Activated CD8-positive, alpha-beta T cell treated with anti-CD3 and anti-CD28 coated beads for 36 hours (primary cell): ENCODE measurements at regions not wholly inside any gene's neighbourhood (a gene's known extent, or its start where the extent isn't known, plus 50 kb on each side); places are given as distances from the start of the nearest gene placed in this dataset.
"Not testable (repeated sequence)": the region's sequence is repeated elsewhere in the genome, so short reads cannot be mapped to it uniquely, and the experiment has no call there.

ENCODE experiments used
- ATAC-seq: fragments of 200-7000 bp; cut with Tn5 transposase; one replicate; pipeline ENCODE4 v1.10.0; 2021; ENCODE audit warnings: mild to moderate bottlenecking, moderate library complexity
- CTCF ChIA-PET: fragments of 350-600 bp; sonication (Branson Sonifier 250); formaldehyde crosslinking; loops from one replicate; lab custom pipeline; 2021; ENCODE audit warnings: antibody characterized with exemption; lab: Charles Lee
- POLR2A ChIA-PET: fragments of 350-600 bp; sonication (Branson Sonifier 250); formaldehyde crosslinking; loops from one replicate; lab custom pipeline; 2021; ENCODE audit warnings: antibody characterized with exemption; lab: Charles Lee
- DNase-seq: peaks from one replicate; pipeline ENCODE4 v3.0.0-alpha.2; 2020
- H3K27ac Mint-ChIP-seq: one replicate; pipeline ENCODE4 v1.8.0; 2021; ENCODE audit warnings: mild to moderate bottlenecking, mixed read lengths
- H3K27me3 Mint-ChIP-seq: one replicate; pipeline ENCODE4 v1.8.0; 2021; ENCODE audit warnings: mixed read lengths
- H3K36me3 Mint-ChIP-seq: one replicate; pipeline ENCODE4 v1.8.0; 2021; ENCODE audit warnings: low read depth, mixed read lengths
- H3K4me1 Mint-ChIP-seq: one replicate; pipeline ENCODE4 v1.8.0; 2021; ENCODE audit warnings: low read depth, mixed read lengths
- H3K4me3 Mint-ChIP-seq: one replicate; pipeline ENCODE4 v1.8.0; 2021; ENCODE audit warnings: mild to moderate bottlenecking, moderate library complexity, mixed read lengths
- H3K9me3 Mint-ChIP-seq: one replicate; pipeline ENCODE4 v1.8.0; 2021; ENCODE audit warnings: mixed read lengths
- CTCF ChIP-seq: fragments of 200-600 bp; IDR thresholded peaks from one replicate; pipeline ENCODE4 v1.8.0; 2022; ENCODE audit warnings: antibody characterized with exemption, mild to moderate bottlenecking
- intact Hi-C: fragments of 100-400 bp; cut with micrococcal nuclease; formaldehyde crosslinking; loops from one replicate; pipeline ENCODE4 v1.10.0; 2022

GRCh38 chr2:64274399-64275173 is 130.4 kb upstream of the PELI1 start:
- POLR2A ChIA-PET, result no interaction called here
- Mint-ChIP-seq H3K27me3 (no peaks in the 10 kb centered on the region), H3K4me3 (no peak overlapping the region), H3K9me3 (peaks cover 3% of the 10 kb centered on the region), H3K4me1 (peaks cover 24% of the 10 kb centered on the region), H3K27ac (no peak overlapping the region), H3K36me3 (no peaks in the 10 kb centered on the region)
- TF ChIP-seq CTCF, result no peak
- intact Hi-C loops, result no loop called here
- CTCF ChIA-PET, result no interaction called here
- ATAC-seq, result no peak
- DNase-seq, result peak; percentile 18

- no peak for DNase-seq
- TF ChIP-seq CTCF, result no peak
- CTCF ChIA-PET, result no interaction called here
- POLR2A ChIA-PET, result no interaction called here
- intact Hi-C loops, result no loop called here
- H3K4me1 Mint-ChIP-seq, result peaks cover 24% of the 10 kb centered on the region
- peaks cover 3% of the 10 kb centered on the region for H3K9me3 Mint-ChIP-seq
- ATAC-seq, result no peak
- H3K27ac Mint-ChIP-seq, result no peak overlapping the region
- no peaks in the 10 kb centered on the region for H3K36me3 Mint-ChIP-seq
- no peak overlapping the region for H3K4me3 Mint-ChIP-seq
- H3K27me3 Mint-ChIP-seq, result no peaks in the 10 kb centered on the region
Measured at GRCh38 chr2:64275174-64275466, 130.9 kb upstream of the PELI1 start.

- no peak overlapping the region for H3K4me3 Mint-ChIP-seq
- ATAC-seq, result no peak
- H3K27ac Mint-ChIP-seq, result no peak overlapping the region
- CTCF ChIA-PET, result interaction anchor here (1.1 kb wide), 1 partner anchor 54 kb away, joined by 5 read pairs; no protein-coding TSS in a partner anchor
- DNase-seq, result no peak
- TF ChIP-seq CTCF, result no peak
- intact Hi-C loops, result no loop called here
- H3K4me1 Mint-ChIP-seq, result peaks cover 24% of the 10 kb centered on the region
- no peaks in the 10 kb centered on the region for H3K9me3 Mint-ChIP-seq
- no peaks in the 10 kb centered on the region for H3K36me3 Mint-ChIP-seq
- H3K27me3 Mint-ChIP-seq, result no peaks in the 10 kb centered on the region
- POLR2A ChIA-PET, result interaction anchor here (0.7 kb wide), 1 partner anchor 62 kb away, joined by 3 read pairs; no protein-coding TSS in a partner anchor
Measured at GRCh38 chr2:64276417-64277095, 132.3 kb upstream of the PELI1 start.

- no peak for TF ChIP-seq CTCF
- H3K36me3 Mint-ChIP-seq, result no peaks in the 10 kb centered on the region
- DNase-seq (no peak), ATAC-seq (peak; percentile 55)
- H3K4me3 Mint-ChIP-seq, result no peak overlapping the region
- H3K9me3 Mint-ChIP-seq, result no peaks in the 10 kb centered on the region
- no peaks in the 10 kb centered on the region for H3K27me3 Mint-ChIP-seq
- ChIA-PET CTCF (no interaction called here), POLR2A (interaction anchor here (0.7 kb wide), 1 partner anchor 63 kb away, joined by 3 read pairs; no protein-coding TSS in a partner anchor)
- intact Hi-C loops, result no loop called here
- peaks cover 24% of the 10 kb centered on the region for H3K4me1 Mint-ChIP-seq
- no peak overlapping the region for H3K27ac Mint-ChIP-seq
Measured at GRCh38 chr2:64277101-64277849, 133.1 kb upstream of the PELI1 start.

GRCh38 chr2:64280812-64281211 is 136.6 kb upstream of the PELI1 start:
- H3K9me3 Mint-ChIP-seq, H3K4me1 Mint-ChIP-seq, intact Hi-C loops, H3K27me3 Mint-ChIP-seq, ATAC-seq, CTCF ChIA-PET, DNase-seq, H3K4me3 Mint-ChIP-seq, H3K27ac Mint-ChIP-seq, H3K36me3 Mint-ChIP-seq: not testable (repeated sequence)
- POLR2A ChIA-PET, result interaction anchor here (0.6 kb wide), 1 partner anchor 1256 kb away, joined by 3 read pairs; no protein-coding TSS in a partner anchor
